Adrenal gland (tissue), 5 donors: ENCODE measurements at regions not wholly inside any gene's neighbourhood (a gene's known extent, or its start where the extent isn't known, plus 50 kb on each side); places are given as distances from the start of the nearest gene placed in this dataset.

Source experiments
- CTCF ChIP-seq, 6 experiments: fragments of 450-650 bp in 4 of 6; fragments of 200-600 bp in 2 of 6; sonication (generic) in 1 of 6; IDR thresholded peaks; 1 replicate in 5 of 6; 2 replicates in 1 of 6; pipeline versions ENCODE4 v1.5.1 to v1.8.0; 2016 to 2021; ENCODE audit warnings: antibody characterized with exemption in 6 of 6, mild to moderate bottlenecking in 2 of 6, moderate library complexity in 1 of 6
- POLR2A ChIP-seq, 2 donors: fragments of 450-650 bp; IDR thresholded peaks; one replicate each; pipeline ENCODE4 v1.6.1; 2017; ENCODE audit warnings: antibody characterized with exemption in 2 of 2, mild to moderate bottlenecking in 2 of 2, moderate library complexity in 1 of 2
- donor health status: DM: no; HTN: no; CAD: no.

- TF ChIP-seq POLR2A (IDR thresholded peaks at IDR 0.05) (no peak), CTCF (IDR thresholded peaks at IDR 0.05) (no peak)
These were observed 73.5 kb upstream of the ARHGAP5 start for GRCh38 chr14:32003585-32003984.
